Limb (tissue), 2 donors: ENCODE measurements at regions not wholly inside any gene's neighbourhood (a gene's known extent, or its start where the extent isn't known, plus 50 kb on each side); places are given as distances from the start of the nearest gene placed in this dataset.

Experiments used
- DNase-seq, 2 donors: peaks; one replicate each; pipeline ENCODE4 v3.0.0-alpha.2; 2016; ENCODE audit errors: extremely low spot score in 2 of 2

DNA sequence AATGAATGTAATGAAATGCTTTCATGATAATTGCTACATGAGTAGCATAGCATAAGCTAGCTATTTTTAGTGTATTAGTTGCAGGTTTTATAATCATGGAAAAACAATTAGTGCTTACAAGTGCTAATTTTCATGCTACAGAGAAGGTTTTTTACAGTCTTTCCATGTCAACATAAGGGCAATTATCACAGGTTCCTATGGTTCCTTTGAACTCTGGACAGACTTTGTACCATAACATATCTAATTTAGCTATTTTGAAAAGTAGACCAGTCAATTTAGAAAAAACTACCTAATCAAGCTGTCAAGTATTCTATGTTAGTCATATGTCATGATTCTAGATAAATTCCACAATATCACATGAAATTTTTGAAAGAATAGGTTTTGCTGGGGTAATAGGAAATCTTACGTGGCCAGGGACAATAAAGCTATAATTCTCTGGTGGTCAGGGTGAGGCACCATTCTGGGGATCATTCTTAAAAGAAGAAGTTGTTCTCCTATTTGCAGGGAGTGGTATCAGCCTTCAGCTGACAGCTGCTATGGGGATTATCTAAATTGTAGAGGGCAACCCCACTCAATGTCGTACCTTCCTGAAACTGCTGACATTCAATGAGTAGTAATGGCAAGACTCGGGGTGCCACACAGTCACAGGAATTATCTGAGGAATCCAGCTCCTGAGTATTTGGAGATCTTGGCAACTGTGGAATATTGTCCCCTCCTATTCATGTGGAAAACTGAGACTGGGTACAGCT, 724.0 kb upstream of the LINC00305 start:
- DNase-seq, result no peak

DNA sequence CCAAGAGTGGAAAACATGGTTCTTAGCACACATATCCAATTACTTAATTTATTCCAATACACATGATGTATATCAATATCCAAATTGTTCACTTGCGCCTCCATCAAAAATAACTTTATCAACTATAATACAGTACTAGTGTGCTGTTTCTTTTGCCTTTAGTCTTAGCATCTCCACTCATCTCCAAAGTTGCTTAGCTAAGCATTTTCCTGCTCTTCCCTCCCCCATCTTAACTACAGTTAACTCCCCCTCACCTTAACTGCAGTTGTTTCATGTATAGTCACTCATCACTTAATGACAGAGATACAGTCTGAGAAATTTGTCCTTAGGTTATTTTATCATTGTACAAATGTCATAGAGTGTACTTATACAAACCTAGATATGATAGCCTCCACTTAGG, 705.2 kb upstream of the LINC00305 start:
- DNase-seq, result no peak

DNA sequence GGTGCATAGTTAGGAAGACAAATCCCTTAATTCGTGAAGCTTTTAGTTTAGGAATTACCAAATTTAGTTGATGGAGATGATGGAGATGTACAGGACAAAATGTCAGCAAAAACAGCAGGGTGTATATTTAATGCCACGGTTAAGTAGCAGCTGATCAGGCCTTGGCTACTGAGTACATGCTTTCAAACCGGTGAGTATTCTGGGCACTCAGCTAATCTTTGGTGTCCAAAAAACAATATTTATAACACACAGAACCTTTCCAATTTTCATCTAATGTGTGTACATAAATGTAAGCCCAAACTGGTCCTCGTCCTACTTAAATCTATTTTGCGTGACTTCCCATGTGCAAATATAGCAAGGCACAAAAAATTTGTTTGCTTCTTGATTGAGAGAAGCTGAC, 703.4 kb upstream of the LINC00305 start:
- no peak for DNase-seq

DNA sequence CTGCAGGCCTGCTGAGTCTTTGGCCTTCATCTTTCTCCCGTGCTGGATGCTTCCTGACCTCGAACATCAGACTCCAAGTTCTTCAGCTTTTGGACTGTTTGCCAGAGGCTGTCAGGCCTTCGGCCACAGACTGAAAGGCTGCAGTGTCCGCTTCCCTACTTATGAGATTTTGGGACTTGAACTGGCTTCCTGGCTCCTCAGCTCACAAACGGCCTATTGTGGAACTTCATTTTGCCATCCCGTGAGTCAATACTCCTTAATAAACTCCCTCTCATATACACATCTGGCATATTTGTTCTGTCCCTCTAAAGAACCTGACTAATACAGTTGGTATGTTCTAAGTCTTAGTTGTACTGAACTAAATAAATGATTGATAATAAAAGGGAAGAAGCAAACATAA, 702.8 kb upstream of the LINC00305 start:
- peak in 1 of 2 donors; percentile 12 for DNase-seq

DNA sequence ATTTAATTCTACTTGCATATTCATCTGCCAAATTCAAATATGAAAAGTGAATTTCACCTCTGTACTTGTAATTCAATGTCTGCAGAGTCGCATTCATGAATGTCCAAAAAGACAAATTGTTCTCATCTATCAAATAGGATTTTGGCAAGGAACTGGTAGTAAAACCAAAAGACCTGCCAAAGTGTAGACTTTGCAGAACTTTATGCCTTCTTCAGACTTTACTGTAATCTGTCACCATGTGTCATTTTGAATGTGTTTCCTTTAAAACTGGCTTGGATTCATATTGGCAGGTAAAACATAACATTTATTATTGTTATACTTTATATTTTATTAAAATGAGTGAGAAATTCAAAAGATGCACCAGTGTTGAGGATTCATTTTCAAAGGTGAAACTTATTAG, 701.9 kb upstream of the LINC00305 start:
- peak in 1 of 2 donors; percentile 30 for DNase-seq

DNA sequence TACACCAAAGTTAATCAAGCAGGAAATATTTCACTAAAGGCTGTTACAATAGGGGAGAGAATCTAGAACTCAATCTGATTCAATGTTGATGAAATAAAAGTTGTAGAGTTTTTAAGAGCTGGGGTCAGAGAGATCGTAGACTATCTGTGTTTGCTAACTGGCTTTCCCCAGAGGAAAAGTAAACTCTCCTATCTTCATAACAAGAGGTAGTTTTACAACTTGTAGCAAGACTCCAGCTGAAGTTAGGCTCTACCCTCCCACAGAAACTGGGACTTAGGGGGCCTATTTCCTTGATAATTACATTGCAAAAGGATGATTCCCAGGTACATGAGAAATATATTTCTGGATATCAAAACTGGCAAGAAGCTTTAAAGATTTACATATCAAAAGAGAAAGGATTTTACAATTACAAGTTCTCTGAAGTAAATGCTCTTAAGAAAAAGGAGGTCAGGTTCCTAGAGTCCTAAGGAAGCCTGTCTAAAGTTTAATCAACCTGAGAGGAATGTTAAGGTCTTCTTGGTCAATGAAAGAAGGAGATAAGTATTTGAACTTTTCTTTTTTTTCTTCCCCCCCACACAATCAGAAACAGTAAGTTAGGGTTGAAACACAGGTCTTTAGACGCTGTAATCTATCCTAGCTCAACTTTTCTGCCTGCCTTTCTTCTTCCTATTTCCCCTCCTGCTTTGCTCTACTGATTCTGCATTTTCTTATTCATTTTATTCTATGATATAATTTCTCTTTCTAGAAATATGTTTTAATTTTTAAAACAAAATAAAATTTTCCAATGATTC, 692.2 kb upstream of the LINC00305 start:
- DNase-seq, result no peak

DNA sequence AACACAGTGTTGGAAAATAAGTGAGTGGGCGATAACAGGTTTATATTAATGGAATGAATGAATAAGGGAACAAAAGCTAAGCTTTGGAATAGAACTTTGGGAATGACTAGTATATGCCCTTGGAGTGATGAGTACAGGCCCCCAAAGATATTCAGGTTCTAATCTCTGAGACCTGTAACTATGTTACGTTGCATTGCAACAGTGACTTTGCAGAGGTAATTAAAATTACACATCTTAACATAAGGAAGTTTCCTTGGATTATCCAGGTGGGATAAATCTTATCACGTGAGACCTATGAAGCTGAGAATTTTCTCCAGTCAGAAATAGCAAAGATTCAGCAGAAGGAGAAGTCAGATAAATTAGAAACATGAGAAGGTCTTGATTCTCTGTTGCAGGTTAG, 661.5 kb upstream of the LINC00305 start:
- DNase-seq, result no peak

DNA sequence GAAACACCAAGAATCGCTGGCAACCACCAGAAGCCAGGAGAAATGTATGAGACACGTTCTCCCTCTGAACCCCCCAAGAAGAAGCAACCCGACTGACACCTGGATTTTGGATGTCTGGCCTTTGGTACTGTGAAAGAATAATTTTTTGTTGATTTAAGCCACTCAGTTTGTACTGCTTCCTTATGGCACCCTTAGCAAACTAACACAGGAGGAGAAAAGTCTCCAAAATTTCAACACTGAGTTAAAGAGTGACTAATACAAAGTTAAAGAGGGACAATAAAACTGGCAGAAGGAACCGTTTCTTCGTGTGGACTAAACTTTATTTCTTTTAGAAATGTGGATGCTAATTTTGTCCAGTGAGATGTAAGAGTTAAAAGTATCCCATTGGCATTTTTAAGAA, 660.9 kb upstream of the LINC00305 start:
- no peak for DNase-seq

DNA sequence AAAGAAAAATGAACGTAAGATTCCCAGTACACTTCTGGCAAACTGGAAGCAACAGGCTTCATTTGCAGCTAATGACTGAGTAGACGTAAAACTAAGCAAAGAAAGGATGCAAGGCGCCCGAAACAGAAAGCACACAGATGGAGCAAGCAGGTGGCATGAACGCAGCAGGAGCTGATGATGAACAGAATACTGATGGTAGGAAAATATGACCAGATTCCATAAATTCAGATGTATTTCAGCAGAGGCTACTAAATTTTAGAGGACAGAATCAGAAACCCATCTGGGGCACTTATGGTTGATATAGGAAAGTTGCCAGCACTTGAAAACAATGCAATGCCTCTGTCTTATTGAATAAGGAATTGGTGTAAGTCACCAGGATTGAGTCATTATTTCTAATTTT, 658.7 kb upstream of the LINC00305 start:
- no peak for DNase-seq

DNA sequence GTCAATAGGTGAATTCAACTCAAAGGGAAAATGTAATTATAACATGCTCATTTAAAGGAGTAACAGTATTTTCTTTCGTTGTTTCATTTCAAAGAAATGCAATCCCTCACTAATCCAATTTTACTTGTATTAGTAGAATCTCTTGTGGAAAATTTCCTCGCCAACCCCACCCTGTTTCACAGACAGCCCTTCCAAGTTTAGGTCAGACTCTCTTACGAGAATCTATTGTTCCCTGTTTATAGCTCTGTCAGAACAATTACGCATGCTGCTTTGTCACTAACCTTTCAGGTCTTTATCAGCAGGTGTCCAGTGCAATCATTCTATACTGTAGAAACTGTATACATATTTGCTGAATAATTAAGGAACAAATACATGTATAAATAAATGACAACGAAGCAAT, 657.8 kb upstream of the LINC00305 start:
- no peak for DNase-seq

DNA sequence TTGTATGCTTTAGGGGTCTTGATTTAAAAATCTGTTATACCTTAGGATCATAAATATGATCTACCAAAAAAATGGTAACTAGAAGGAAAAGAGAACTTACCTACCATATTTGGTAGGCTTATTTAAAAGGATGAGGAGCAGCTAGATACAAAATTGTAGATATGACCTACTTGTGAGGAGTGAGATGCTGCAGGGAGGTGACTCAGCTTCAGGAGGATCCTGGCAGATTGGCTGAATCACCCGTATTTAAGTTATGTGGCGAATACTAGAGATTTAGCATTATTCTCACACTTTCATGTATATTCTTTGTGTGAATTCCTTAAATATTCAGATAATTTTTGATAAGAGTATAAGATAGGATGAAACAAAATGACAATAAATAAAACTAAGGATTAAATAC, 657.3 kb upstream of the LINC00305 start:
- DNase-seq, result no peak

DNA sequence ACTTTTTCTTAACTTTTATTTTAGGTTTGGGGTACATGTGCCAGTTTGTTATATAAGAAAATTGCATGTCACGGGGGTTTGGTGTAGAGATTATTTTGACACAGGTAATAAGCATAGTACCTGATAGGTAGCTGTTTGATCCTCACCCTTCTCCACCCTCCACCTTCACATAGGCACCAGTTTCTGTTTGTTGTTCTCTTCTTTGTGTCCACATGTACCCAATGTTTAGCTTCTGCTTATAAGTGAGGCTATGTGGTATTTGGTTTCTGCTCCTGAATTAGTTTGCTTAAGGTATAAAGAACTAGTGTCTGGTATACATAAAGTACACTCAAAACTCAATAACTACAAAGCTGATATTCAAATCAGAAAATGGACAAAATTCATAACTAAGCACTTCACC, 654.6 kb upstream of the LINC00305 start:
- DNase-seq, result no peak

DNA sequence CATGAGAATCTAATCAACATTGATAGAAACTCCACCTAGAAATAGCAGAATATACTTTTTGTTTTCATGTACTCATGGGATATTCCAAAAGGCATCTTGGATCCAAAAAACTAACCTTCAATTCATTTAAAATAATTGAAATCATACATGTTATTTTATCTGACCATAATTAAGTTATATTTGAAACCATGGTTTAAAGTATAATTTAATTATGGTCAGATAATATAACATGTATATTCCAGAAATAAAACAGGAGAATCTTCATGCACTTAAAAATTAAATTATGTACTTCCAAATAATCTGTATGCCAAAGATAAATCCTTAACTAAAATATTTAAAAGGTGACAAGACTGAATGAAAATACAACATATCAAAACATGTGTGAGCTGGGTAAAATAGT, 651.3 kb upstream of the LINC00305 start:
- DNase-seq, result no peak

DNA sequence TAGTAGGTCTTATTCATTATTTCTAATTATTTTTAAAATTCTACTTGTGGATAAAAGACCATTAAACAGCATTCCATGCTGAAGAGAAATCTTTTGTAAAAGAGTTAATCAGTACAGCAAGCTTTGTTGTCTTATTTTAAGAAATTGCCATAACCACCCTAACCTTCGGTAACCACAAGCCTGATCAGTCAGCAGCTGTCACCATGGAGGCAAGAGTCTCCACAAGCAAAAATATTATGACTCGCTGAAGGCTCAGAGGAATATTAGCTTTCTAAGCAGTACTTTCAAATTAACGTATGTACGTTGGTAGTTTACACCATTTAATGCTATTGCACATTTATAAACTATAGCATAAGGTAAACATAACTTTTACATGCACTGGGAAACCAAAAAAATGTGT, 650.5 kb upstream of the LINC00305 start:
- no peak for DNase-seq

DNA sequence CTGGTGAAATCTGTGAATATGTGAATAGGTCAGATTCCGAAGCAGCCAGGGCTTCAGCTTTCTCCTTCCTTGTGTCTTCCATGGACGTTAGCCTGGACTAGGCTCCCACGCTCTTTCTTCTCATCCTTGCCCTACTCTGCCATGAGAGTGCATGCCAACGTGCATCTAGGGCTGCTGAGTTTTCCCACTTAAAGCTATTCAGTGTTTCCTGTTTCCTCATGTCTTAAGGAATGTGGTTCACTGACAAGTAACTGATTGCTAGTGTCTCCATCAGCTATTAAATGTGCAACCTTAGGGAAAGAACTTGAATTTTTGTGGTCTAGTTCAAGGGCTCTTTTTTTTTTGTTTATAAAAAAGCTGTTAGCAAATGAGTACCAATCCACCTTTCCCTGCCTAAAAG, 642.3 kb upstream of the LINC00305 start:
- DNase-seq, result no peak

DNA sequence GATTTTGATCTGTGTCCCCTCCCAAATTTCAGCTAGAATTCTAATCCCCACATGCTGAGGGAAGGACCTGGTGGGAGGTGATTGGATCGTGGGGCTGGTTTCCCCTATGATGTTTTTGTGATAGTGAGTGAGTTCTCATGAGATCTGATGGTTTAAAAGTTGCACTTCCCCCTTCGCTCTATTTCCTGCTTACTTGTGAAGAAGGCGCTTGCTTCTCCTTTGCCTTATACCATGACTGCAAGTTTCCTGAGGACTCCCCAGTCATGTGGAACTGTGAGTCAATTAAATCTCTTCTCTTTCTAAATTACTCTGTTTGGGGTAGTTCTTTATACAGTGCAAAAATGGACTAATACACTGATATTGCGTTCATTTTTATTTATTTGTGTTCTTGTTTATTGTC, 636.8 kb upstream of the LINC00305 start:
- no peak for DNase-seq

DNA sequence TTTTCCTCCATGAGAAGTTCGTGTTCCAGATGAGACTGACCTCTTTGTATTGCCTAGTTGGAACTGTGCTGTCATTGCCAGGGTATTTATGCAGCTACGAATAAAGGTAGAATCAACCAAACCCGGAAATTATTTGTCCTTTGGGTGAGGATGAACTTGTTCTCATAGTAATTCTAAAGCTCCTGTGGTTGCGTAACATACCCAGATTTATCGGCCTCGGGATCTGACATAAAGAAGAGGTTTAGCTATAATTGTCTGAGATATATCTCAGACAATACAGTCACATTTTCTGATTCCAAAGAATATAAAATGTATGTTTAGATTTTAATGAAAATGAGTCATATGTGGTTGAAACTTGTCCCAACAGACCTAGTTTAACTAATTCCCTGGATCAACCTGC, 628.7 kb upstream of the LINC00305 start:
- DNase-seq, result no peak

DNA sequence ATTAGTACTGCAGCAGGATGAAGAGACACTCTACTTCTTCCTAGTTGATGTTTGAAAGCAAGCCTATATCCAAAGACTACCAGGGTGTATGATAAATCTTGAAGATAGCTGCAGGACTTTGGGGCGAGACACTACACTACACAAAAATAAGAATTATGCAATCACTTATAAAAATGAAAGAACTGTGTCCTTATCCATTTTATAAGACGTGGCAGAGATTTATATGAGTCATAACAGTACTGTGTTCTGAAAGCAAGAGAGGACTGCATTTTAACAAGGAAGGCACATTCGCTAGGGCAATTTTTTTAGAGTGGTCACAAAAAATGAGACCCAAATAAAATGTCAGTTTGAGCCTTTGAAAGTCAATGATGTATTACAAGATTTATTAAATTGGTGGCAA, 617.0 kb upstream of the LINC00305 start:
- no peak for DNase-seq

DNA sequence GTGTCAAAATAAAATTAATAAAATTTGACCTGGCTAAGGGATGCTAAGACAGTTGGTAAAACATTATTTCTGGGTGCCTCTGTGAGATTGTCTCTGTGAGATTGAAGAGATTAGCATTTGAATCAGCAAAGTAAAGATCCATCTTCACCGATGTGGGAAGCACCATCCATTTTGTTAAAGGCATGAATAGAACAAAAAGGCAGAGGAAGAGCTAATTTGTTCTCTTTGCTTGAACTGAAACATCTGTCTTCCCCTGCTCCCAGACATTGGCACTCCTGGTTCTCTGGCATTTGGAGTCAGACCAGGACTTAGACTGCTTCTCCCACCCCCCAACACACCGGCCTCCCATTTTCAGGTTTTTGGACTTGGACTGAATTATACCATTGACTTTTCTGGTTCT, 603.8 kb upstream of the LINC00305 start:
- DNase-seq, result no peak

DNA sequence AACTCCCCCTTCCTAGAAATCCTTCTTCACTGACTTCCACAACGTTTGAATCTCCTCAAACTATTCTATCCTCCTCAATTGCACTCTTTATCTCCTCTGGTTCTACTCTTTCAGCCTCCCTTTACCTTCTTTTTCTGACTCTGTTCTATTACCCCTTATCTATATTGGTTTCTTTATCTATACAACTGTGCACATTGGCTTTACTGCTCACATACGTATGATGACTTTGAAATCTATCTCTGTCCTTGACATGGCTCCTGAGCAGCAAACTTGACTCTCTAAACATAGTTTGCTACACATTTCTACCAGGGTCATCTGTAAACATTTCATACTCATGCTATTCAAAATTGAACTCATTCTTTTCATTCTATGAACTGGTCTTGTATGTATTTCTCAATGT, 601.0 kb upstream of the LINC00305 start:
- no peak for DNase-seq

DNA sequence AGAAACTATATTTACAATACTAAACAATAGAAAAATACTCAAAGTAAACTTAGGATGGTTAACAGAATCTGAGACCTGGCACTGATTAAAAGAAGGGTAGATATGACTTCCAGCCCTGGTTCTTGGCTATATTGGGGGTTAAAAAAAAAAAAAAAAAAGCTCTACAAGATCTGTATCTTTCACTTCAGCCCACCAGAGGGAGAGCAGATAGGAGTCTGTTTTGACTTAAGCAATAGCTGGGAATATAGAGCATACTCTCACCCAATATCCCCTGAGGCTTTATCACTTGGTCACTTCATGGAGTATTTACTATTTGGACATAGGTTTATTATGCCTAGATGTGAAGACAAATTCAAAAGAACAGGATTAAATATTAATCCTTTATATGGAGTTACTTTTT, 598.9 kb upstream of the LINC00305 start:
- no peak for DNase-seq

DNA sequence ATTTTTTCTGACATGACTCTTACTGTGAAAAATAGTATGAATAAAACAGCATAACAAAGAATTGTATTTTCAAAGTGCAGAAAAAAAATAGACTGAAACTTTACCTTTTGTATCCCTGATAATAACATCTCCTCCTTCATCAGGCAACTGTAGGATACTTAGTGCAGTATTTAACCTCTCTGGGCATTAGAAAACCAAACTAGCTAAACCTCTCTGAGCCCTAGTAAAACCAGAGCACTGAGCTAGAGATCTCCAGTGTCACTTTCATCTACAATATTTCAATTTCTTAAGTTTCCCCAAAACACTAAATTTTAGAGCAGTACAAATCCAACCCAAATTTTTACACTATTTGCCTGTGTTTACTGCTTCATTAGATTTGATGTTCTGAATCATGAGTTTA, 594.0 kb upstream of the LINC00305 start:
- DNase-seq, result no peak

DNA sequence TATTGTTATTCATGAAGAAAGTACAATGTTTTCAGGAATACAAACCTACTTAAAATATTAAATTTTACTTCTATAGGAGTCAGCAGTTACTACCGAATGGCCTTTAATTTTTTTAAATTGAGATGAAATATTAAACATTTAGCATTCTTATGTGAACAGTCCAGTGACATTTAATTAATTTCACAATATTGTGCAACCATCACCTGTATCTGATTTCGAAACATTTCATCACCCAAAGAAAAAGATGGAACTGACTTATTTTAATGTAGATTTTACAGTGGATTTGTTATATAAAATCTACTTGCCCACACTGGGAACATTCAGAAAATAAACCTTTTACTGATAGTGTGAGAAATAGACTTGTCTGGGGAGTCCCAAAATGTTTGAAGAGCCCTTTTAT, 585.2 kb upstream of the LINC00305 start:
- DNase-seq, result no peak
